ENCODE measurements at regions not wholly inside any gene's neighbourhood (a gene's known extent, or its start where the extent isn't known, plus 50 kb on each side); places are given as distances from the start of the nearest gene placed in this dataset.

DNA sequence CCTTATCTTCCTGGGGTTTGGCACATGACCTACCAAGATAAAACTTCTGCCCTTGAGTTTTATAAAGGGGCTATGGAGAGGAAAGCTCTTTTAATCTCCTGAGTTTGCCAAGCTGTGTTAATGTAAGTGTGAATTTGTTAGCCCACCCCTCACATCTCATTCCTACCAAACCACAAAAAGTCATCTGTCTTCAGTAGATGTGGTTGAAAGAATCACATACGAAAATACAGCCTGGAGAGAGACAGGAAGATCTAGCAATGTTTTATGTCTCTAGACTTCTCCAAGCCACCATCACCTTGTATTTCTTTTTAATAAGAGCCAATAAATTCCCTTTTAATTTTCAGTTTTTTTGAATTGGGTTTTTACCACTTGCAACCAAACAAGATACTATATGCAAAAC, 68.9 kb upstream of the ZNF280D start:
- no peak overlapping the region for H3K4me3 ChIP-seq
- H3K27me3 ChIP-seq = no peaks in the 10 kb centered on the region
- H3K27ac ChIP-seq = no peak overlapping the region
- no peaks in the 10 kb centered on the region for H3K79me2 ChIP-seq
- 65% methylated on average over 1 of the region's 1 CpG for WGBS (ENCODE audit: low lambda C conversion rate, missing lambda C conversion rate)
- no peaks in the 10 kb centered on the region for H3K9me2 ChIP-seq (replicated peaks; ENCODE audit: insufficient read depth)
- no peak for DNase-seq (ENCODE audit: low spot score)
- H3K36me3 ChIP-seq (replicated peaks; ENCODE audit: insufficient read depth, low read depth) = no peaks in the 10 kb centered on the region
- H3K9me3 ChIP-seq (ENCODE audit: low read depth) = no peaks in the 10 kb centered on the region
- H3K4me2 ChIP-seq = no peak overlapping the region
- H4K20me1 ChIP-seq (ENCODE audit: insufficient read depth, poor library complexity, severe bottlenecking) = no peaks in the 10 kb centered on the region
- H2AFZ ChIP-seq = no peak overlapping the region
- TF ChIP-seq EZH2phosphoT487 (IDR thresholded peaks at IDR 0.05; ENCODE audit: low read depth, severe bottlenecking, unreplicated experiment) (no peak), EZH2 (IDR thresholded peaks at IDR 0.05; ENCODE audit: borderline replicate concordance) (no peak)
- TF ChIP-seq, protein P1, sequence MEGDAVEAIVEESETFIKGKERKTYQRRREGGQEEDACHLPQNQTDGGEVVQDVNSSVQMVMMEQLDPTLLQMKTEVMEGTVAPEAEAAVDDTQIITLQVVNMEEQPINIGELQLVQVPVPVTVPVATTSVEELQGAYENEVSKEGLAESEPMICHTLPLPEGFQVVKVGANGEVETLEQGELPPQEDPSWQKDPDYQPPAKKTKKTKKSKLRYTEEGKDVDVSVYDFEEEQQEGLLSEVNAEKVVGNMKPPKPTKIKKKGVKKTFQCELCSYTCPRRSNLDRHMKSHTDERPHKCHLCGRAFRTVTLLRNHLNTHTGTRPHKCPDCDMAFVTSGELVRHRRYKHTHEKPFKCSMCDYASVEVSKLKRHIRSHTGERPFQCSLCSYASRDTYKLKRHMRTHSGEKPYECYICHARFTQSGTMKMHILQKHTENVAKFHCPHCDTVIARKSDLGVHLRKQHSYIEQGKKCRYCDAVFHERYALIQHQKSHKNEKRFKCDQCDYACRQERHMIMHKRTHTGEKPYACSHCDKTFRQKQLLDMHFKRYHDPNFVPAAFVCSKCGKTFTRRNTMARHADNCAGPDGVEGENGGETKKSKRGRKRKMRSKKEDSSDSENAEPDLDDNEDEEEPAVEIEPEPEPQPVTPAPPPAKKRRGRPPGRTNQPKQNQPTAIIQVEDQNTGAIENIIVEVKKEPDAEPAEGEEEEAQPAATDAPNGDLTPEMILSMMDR (IDR thresholded peaks at IDR 0.05; ENCODE audit: poor library complexity) = no peak
- no peaks in the 10 kb centered on the region for H3K4me1 ChIP-seq (ENCODE audit: insufficient read depth)

DNA sequence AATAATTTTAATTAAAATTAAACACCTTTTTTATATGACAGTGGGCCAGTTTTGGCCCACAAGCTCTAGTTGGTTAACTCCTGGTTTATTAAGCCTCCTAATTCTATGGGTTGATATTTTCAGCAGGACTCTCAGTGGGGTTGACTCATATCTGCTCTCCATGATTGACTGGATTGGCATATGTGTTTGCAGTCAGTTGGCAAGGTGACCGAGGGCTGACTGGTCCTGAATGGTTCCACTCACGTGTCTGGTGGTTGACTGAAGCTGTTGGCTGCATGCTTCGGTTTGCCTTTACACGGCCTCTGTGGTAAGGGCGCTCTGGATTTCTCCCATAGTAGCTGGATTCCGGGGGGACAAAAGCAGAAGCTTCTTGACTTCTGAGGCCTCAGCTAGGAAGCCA, 65.3 kb upstream of the ZNF280D start:
- no peaks in the 10 kb centered on the region for H3K27me3 ChIP-seq
- H2AFZ ChIP-seq = no peak overlapping the region
- no peak overlapping the region for H3K27ac ChIP-seq
- TF ChIP-seq, protein P1 (IDR thresholded peaks at IDR 0.05; ENCODE audit: poor library complexity) = no peak
- TF ChIP-seq EZH2 (IDR thresholded peaks at IDR 0.05; ENCODE audit: borderline replicate concordance) (no peak), EZH2phosphoT487 (IDR thresholded peaks at IDR 0.05; ENCODE audit: low read depth, severe bottlenecking, unreplicated experiment) (no peak)
- WGBS (ENCODE audit: low lambda C conversion rate, missing lambda C conversion rate) = 91% methylated on average over 6 of the region's 6 CpGs
- H3K4me3 ChIP-seq = no peak overlapping the region
- no peaks in the 10 kb centered on the region for H3K9me2 ChIP-seq (replicated peaks; ENCODE audit: insufficient read depth)
- DNase-seq (ENCODE audit: low spot score) = no peak
- H3K4me1 ChIP-seq (ENCODE audit: insufficient read depth) = no peaks in the 10 kb centered on the region
- no peaks in the 10 kb centered on the region for H3K36me3 ChIP-seq (replicated peaks; ENCODE audit: insufficient read depth, low read depth)
- H3K9me3 ChIP-seq (ENCODE audit: low read depth) = no peaks in the 10 kb centered on the region
- H3K79me2 ChIP-seq = no peaks in the 10 kb centered on the region
- no peaks in the 10 kb centered on the region for H4K20me1 ChIP-seq (ENCODE audit: insufficient read depth, poor library complexity, severe bottlenecking)
- H3K4me2 ChIP-seq = no peak overlapping the region

DNA sequence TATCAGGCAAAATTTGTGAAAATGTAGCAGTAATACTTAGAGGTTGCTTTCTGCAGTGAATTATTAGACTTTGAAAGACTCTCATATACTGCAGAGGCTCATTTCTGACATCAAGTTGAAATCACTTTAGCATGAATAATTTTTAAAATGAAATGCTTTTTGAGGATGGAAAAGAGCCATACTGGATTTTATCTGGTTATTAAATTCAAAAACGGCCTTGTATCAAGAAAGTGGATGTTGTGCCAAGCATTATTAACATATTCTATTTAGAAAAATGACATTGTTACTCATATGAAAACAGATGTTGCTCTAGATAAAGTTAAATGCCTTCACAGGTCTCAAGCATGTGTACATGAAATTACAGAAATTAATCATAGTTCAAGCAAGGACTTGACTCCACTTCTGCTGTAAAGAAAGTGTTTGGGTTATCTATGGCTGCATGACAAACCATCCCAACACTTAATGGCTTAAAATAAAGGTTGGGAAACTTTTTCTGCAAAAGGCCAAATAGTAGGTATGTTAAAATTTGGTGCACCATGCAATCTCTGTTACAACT, 64.5 kb upstream of the ZNF280D start:
- TF ChIP-seq, protein P1 (IDR thresholded peaks at IDR 0.05; ENCODE audit: poor library complexity) = no peak
- no peak for TF ChIP-seq EZH2 (IDR thresholded peaks at IDR 0.05; ENCODE audit: borderline replicate concordance)
- no peak for TF ChIP-seq EZH2phosphoT487 (IDR thresholded peaks at IDR 0.05; ENCODE audit: low read depth, severe bottlenecking, unreplicated experiment)
- Histone ChIP-seq H3K4me1 (ENCODE audit: insufficient read depth) (no peaks in the 10 kb centered on the region), H3K9me2 (replicated peaks; ENCODE audit: insufficient read depth) (no peaks in the 10 kb centered on the region), H3K27me3 (no peaks in the 10 kb centered on the region), H4K20me1 (ENCODE audit: insufficient read depth, poor library complexity, severe bottlenecking) (no peaks in the 10 kb centered on the region), H3K79me2 (no peaks in the 10 kb centered on the region), H3K36me3 (replicated peaks; ENCODE audit: insufficient read depth, low read depth) (no peaks in the 10 kb centered on the region), H3K9me3 (ENCODE audit: low read depth) (no peaks in the 10 kb centered on the region), H3K4me2 (no peak overlapping the region), H3K4me3 (no peak overlapping the region), H3K27ac (no peak overlapping the region), H2AFZ (no peak overlapping the region)
- DNase-seq (ENCODE audit: low spot score) = no peak
- 61% methylated on average over 1 of the region's 1 CpG for WGBS (ENCODE audit: low lambda C conversion rate, missing lambda C conversion rate)

DNA sequence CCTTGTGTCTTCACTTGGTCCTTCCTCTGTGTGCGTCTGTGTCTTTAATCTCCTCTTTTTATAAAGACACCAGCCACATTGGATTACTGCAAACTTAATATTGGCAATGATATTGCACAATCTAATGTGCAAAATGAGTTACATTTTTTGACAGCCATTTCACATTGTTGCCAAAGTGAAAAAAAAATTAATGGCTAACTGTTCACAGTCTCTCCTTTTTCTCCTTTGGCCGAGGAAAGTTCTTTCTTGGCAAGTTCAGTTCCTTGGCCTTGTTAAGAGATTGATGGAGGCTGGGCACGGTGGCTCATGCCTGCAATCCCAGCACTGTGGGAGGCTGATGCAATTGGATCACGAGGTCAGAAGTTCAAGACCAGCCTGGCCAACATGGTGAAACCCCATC, 62.2 kb upstream of the ZNF280D start:
- DNase-seq (ENCODE audit: low spot score) = no peak
- 91% methylated on average over 4 of the region's 4 CpGs for WGBS (ENCODE audit: low lambda C conversion rate, missing lambda C conversion rate)

More for the DNA sequence above, 62.2 kb upstream of the ZNF280D start:
- H4K20me1 ChIP-seq (ENCODE audit: insufficient read depth, poor library complexity, severe bottlenecking) = no peaks in the 10 kb centered on the region
- H2AFZ ChIP-seq = no peak overlapping the region
- no peaks in the 10 kb centered on the region for H3K79me2 ChIP-seq
- no peak overlapping the region for H3K4me2 ChIP-seq
- no peaks in the 10 kb centered on the region for H3K4me1 ChIP-seq (ENCODE audit: insufficient read depth)
- H3K27ac ChIP-seq = no peak overlapping the region
- no peak for TF ChIP-seq EZH2phosphoT487 (IDR thresholded peaks at IDR 0.05; ENCODE audit: low read depth, severe bottlenecking, unreplicated experiment)
- TF ChIP-seq EZH2 (IDR thresholded peaks at IDR 0.05; ENCODE audit: borderline replicate concordance) = no peak
- TF ChIP-seq, protein P1 (IDR thresholded peaks at IDR 0.05; ENCODE audit: poor library complexity) = no peak
- H3K9me3 ChIP-seq (ENCODE audit: low read depth) = no peaks in the 10 kb centered on the region
- H3K27me3 ChIP-seq = no peaks in the 10 kb centered on the region
- H3K4me3 ChIP-seq = no peak overlapping the region
- H3K36me3 ChIP-seq (replicated peaks; ENCODE audit: insufficient read depth, low read depth) = no peaks in the 10 kb centered on the region
- no peaks in the 10 kb centered on the region for H3K9me2 ChIP-seq (replicated peaks; ENCODE audit: insufficient read depth)

Measured in hepatocyte (in vitro differentiated cells).